Loucy (cell line): ENCODE measurements at regions not wholly inside any gene's neighbourhood (a gene's known extent, or its start where the extent isn't known, plus 50 kb on each side); places are given as distances from the start of the nearest gene placed in this dataset.

Source experiments
- H2AFZ ChIP-seq: fragments of 200-600 bp; sonication (generic); 2 replicates; pipeline ENCODE4 v1.6.0; 2016; ENCODE audit warnings: antibody characterized with exemption, mild to moderate bottlenecking, low read length, moderate library complexity
- H3F3A ChIP-seq: fragments of 200-600 bp; 2 replicates; pipeline ENCODE4 v1.6.0; 2016; ENCODE audit warnings: antibody characterized with exemption, low read depth, mild to moderate bottlenecking
- H3K27me3 ChIP-seq: fragments of 200-600 bp; sonication (generic); 2 replicates; pipeline ENCODE4 v1.6.1; 2014; ENCODE audit warnings: low read length, mild to moderate bottlenecking; ENCODE audit not compliant: insufficient read depth, poor library complexity, severe bottlenecking
- H3K36me3 ChIP-seq: fragments of 200-600 bp; sonication (generic); 2 replicates; pipeline ENCODE4 v1.6.1; 2016; ENCODE audit warnings: low read length; ENCODE audit not compliant: insufficient read depth
- H3K4me1 ChIP-seq: fragments of 200-600 bp; sonication (generic); 2 replicates; pipeline ENCODE4 v1.5.1; 2014; ENCODE audit warnings: low read length, mild to moderate bottlenecking; ENCODE audit not compliant: insufficient read depth, poor library complexity, severe bottlenecking
- H3K4me2 ChIP-seq: fragments of 200-600 bp; sonication (generic); 2 replicates; pipeline ENCODE4 v1.6.0; 2014; ENCODE audit warnings: antibody characterized with exemption, low read length, low read depth, mild to moderate bottlenecking; ENCODE audit not compliant: poor library complexity, severe bottlenecking
- H3K4me3 ChIP-seq: fragments of 200-600 bp; sonication (generic); 2 replicates; pipeline ENCODE4 v1.5.1; 2014; ENCODE audit warnings: low read length, mild to moderate bottlenecking, mixed read lengths; ENCODE audit not compliant: poor library complexity, severe bottlenecking
- H3K79me2 ChIP-seq: fragments of 200-600 bp; sonication (generic); 2 replicates; pipeline ENCODE4 v1.6.1; 2014; ENCODE audit warnings: low read length; ENCODE audit not compliant: insufficient read depth
- H3K9ac ChIP-seq: fragments of 200-600 bp; sonication (generic); 2 replicates; pipeline ENCODE4 v1.6.0; 2014; ENCODE audit warnings: mild to moderate bottlenecking, low read depth, low read length, moderate library complexity; ENCODE audit not compliant: poor library complexity, severe bottlenecking
- H3K9me2 ChIP-seq: fragments of 200-600 bp; sonication (generic); replicated peaks from 2 replicates; pipeline ENCODE4 v1.6.1; 2016; ENCODE audit warnings: low read depth, low read length, mixed read lengths
- H3K9me3 ChIP-seq: fragments of 200-600 bp; sonication (generic); 2 replicates; pipeline ENCODE4 v1.6.1; 2014; ENCODE audit warnings: mild to moderate bottlenecking, antibody characterized with exemption, low read length, low read depth; ENCODE audit not compliant: insufficient read depth
- H4K20me1 ChIP-seq: fragments of 200-600 bp; sonication (generic); 2 replicates; pipeline ENCODE4 v1.6.0; 2014; ENCODE audit warnings: antibody characterized with exemption, low read length, mild to moderate bottlenecking; ENCODE audit not compliant: insufficient read depth, poor library complexity, severe bottlenecking
- EZH2phosphoT487 ChIP-seq: fragments of 200-600 bp; IDR thresholded peaks from 2 replicates; pipeline ENCODE4 v1.6.1; 2018; ENCODE audit warnings: antibody characterized with exemption, mild to moderate bottlenecking, moderate library complexity, borderline replicate concordance
- TF ChIP-seq, protein P1 (sequence below): fragments of 200-600 bp; sonication (generic); conservative IDR thresholded peaks from 2 replicates; pipeline ENCODE4 v1.5.1; 2014; ENCODE audit warnings: mild to moderate bottlenecking, antibody characterized with exemption, low read length

DNA sequence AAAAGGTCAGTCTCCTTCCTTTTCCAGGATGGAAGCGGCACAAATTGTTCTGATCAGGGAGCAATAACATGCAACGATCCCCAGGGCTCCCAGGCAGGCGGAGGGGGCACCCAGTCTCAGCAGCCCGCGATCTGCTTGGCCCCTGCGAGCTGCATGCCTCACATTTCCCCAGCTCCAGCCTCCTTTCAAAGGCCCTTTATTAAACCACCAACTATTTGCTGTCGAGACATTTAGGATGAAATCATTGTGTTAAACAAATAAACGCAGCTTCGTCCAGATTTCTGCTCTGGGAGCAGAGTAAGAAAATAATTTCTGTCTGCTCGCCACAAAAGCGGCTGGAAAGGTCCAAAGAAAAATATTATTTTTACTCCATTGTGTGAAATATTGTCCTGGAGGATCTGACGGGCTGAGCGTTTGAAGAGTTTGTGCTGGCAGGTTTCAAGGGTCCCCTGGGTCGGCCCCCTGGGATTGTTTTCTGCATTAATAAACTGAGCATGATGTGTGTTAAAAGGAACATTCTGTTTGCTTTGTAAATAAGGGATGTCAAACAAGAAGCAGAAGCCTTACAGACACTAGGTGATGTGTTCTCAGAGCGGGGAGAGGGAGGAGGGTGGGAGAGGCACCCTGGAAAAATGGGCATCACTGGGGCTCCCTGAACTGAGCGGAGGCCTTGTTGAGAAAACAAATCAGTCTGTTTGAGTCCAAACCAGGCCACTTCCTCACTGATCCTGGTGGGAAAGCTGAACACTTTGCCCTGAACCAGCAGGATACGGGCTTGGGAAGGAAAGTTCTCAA lies 110.1 kb downstream of the FOXD1 start:
- H3K4me2 ChIP-seq = no peak overlapping the region
- H3K4me3 ChIP-seq = no peak overlapping the region
- no peaks in the 10 kb centered on the region for H3K9me2 ChIP-seq

DNA sequence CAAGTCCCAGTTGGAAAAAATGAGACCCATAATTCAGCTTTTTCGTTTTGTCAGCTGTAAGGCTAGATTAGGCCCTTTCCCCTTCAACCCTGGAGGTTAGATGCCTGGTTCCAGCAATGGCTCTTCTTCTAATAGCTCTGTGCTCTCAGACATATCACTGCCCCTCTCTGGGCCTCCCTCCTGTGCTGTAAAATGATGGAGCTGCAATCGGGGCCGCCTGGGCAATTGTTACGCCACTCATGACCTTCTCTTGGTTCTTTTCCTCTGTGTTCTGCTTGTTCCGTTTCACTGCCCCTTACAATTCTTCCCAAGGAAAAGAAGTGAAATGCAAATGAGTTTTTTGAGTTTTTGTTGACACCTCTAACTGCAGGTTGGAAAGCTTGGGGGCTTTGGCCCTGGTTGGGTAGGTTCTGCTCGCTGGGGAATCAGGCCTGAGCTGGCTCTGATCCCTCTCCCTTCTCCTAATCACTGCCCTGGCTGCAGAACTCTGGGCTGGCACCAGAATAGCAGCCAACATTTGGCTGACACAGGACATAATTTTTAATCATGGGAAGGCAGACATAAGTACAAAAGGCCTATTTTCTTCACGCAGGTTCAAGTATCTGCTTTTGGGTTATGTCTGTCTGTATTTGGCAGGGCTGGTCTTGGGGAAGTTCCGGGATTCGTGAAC lies 110.9 kb downstream of the FOXD1 start:
- H4K20me1 ChIP-seq = no peaks in the 10 kb centered on the region
- no peak overlapping the region for H3K4me3 ChIP-seq
- H2AFZ ChIP-seq = no peak overlapping the region
- H3K79me2 ChIP-seq = no peaks in the 10 kb centered on the region
- no peaks in the 10 kb centered on the region for H3K9me3 ChIP-seq
- no peaks in the 10 kb centered on the region for H3F3A ChIP-seq
- H3K4me2 ChIP-seq = no peak overlapping the region
- H3K4me1 ChIP-seq = no peaks in the 10 kb centered on the region
- no peaks in the 10 kb centered on the region for H3K9me2 ChIP-seq
- H3K36me3 ChIP-seq = no peaks in the 10 kb centered on the region
- H3K9ac ChIP-seq = no peak overlapping the region
- H3K27me3 ChIP-seq = no peaks in the 10 kb centered on the region
- TF ChIP-seq, protein P1, sequence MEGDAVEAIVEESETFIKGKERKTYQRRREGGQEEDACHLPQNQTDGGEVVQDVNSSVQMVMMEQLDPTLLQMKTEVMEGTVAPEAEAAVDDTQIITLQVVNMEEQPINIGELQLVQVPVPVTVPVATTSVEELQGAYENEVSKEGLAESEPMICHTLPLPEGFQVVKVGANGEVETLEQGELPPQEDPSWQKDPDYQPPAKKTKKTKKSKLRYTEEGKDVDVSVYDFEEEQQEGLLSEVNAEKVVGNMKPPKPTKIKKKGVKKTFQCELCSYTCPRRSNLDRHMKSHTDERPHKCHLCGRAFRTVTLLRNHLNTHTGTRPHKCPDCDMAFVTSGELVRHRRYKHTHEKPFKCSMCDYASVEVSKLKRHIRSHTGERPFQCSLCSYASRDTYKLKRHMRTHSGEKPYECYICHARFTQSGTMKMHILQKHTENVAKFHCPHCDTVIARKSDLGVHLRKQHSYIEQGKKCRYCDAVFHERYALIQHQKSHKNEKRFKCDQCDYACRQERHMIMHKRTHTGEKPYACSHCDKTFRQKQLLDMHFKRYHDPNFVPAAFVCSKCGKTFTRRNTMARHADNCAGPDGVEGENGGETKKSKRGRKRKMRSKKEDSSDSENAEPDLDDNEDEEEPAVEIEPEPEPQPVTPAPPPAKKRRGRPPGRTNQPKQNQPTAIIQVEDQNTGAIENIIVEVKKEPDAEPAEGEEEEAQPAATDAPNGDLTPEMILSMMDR = no peak
- no peak for TF ChIP-seq EZH2phosphoT487

More for the DNA sequence above, 110.1 kb downstream of the FOXD1 start:
- no peak overlapping the region for H3K9ac ChIP-seq
- no peak overlapping the region for H2AFZ ChIP-seq
- H3K9me3 ChIP-seq = no peaks in the 10 kb centered on the region
- no peaks in the 10 kb centered on the region for H3F3A ChIP-seq
- no peaks in the 10 kb centered on the region for H4K20me1 ChIP-seq
- no peaks in the 10 kb centered on the region for H3K36me3 ChIP-seq
- TF ChIP-seq, protein P1 = no peak
- TF ChIP-seq EZH2phosphoT487 = no peak
- H3K27me3 ChIP-seq = no peaks in the 10 kb centered on the region
- no peaks in the 10 kb centered on the region for H3K4me1 ChIP-seq
- H3K79me2 ChIP-seq = no peaks in the 10 kb centered on the region

DNA sequence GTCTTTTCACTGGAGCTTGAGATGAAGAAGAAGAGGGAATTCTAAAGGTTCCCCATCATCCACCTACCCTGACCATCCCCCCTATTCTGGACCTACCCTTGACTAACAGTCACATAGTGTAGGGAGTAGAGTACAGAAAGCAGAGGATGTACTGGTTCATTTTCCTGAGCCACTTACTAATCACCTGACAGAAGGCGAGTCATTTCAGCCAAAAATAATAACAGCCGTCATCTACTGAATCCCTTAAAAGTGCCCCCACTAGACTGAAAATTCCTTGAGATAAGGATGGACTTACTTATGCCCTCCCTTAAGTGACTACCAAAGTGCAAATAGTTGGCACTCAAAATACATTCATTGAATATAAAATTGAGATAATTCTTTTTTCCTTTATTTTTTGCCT lies 112.2 kb downstream of the FOXD1 start:
- H3K27me3 ChIP-seq = no peaks in the 10 kb centered on the region
- H3K4me3 ChIP-seq = no peak overlapping the region
- H3K9me2 ChIP-seq = no peaks in the 10 kb centered on the region
- no peaks in the 10 kb centered on the region for H4K20me1 ChIP-seq
- no peak overlapping the region for H3K9ac ChIP-seq
- H3F3A ChIP-seq = no peaks in the 10 kb centered on the region
- H3K79me2 ChIP-seq = no peaks in the 10 kb centered on the region
- no peak overlapping the region for H3K4me2 ChIP-seq
- no peaks in the 10 kb centered on the region for H3K36me3 ChIP-seq
- no peaks in the 10 kb centered on the region for H3K4me1 ChIP-seq
- no peaks in the 10 kb centered on the region for H3K9me3 ChIP-seq
- TF ChIP-seq, protein P1 = no peak
- no peak for TF ChIP-seq EZH2phosphoT487
- no peak overlapping the region for H2AFZ ChIP-seq
